ENCODE measurements at regions not wholly inside any gene's neighbourhood (a gene's known extent, or its start where the extent isn't known, plus 50 kb on each side); places are given as distances from the start of the nearest gene placed in this dataset.
"Not testable (repeated sequence)": the region's sequence is repeated elsewhere in the genome, so short reads cannot be mapped to it uniquely, and the experiment has no call there.

DNA sequence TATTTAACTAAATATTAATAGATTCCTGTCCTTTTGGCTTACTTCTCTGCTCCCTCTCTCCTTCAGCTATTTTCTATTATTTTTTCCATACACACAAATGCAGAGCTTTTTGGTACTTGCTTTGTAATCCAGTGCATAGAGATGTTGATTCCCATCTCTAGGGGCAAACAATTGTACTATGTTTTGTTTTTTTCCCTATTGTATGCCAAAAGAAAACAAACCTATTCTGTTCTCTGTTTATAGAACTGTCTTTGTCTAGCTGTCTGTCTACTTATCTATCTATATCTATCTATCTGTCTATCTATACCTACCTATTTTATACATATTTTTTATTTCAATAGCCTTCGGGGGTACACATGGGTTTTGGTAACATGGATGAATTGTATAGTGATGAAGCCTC is 121.6 kb upstream of the LIFR start:
- no CpG with 5 or more reads among the region's 1 CpG for WGBS (ENCODE audit: extremely low coverage, insufficient read length, low lambda C conversion rate)
- H2BK12ac ChIP-seq (ENCODE audit: insufficient read length, low read depth, low read length) = no peak overlapping the region
- no peak overlapping the region for H3K4ac ChIP-seq (ENCODE audit: low read depth, low read length)
- H3K23ac ChIP-seq (ENCODE audit: insufficient read length, low read depth, low read length) = no peak overlapping the region
- no peak overlapping the region for H4K5ac ChIP-seq (ENCODE audit: insufficient read length, low read depth, low read length)
- H4K20me1 ChIP-seq (ENCODE audit: control insufficient read depth, insufficient read depth, insufficient read length) = no peaks in the 10 kb centered on the region
- H3T11ph ChIP-seq (ENCODE audit: low read length) = no peak overlapping the region
- H3K56ac ChIP-seq (ENCODE audit: insufficient read length, low read depth, low read length) = no peak overlapping the region
- H4K8ac ChIP-seq (replicated peaks; ENCODE audit: insufficient read length, low read depth, low read length) = no peak overlapping the region
- no peaks in the 10 kb centered on the region for H3K4me1 ChIP-seq (ENCODE audit: insufficient read depth, low read length)
- no peaks in the 10 kb centered on the region for H3K79me2 ChIP-seq (ENCODE audit: insufficient read depth, low read length)
- no peak overlapping the region for H3K14ac ChIP-seq (ENCODE audit: insufficient read depth, low read length)
- H3K18ac ChIP-seq (ENCODE audit: insufficient read length, low read depth, low read length) = no peak overlapping the region
- DNase-seq = no peak
- no peak overlapping the region for H2AFZ ChIP-seq (ENCODE audit: low read length)
- H4K91ac ChIP-seq (ENCODE audit: insufficient read length, low read depth, low read length) = no peak overlapping the region
- H3K27me3 ChIP-seq (ENCODE audit: insufficient read depth, low read length) = no peaks in the 10 kb centered on the region
- Mint-ChIP-seq H3K27me3 (ENCODE audit: low read depth) (no peaks in the 10 kb centered on the region), H3K4me3 (no peak overlapping the region), H3K9me3 (no peaks in the 10 kb centered on the region), H3K27ac (no peak overlapping the region), H3K36me3 (ENCODE audit: insufficient read depth in 1 of 3, low read depth in 3 of 3) (no peaks in the 10 kb centered on the region), H3K4me1 (no peaks in the 10 kb centered on the region)
- no peak overlapping the region for H2AK5ac ChIP-seq (ENCODE audit: insufficient read length, low read length)
- no peak overlapping the region for H3K4me2 ChIP-seq (ENCODE audit: insufficient read depth, insufficient read length, low read length)
- TF ChIP-seq, protein P1, sequence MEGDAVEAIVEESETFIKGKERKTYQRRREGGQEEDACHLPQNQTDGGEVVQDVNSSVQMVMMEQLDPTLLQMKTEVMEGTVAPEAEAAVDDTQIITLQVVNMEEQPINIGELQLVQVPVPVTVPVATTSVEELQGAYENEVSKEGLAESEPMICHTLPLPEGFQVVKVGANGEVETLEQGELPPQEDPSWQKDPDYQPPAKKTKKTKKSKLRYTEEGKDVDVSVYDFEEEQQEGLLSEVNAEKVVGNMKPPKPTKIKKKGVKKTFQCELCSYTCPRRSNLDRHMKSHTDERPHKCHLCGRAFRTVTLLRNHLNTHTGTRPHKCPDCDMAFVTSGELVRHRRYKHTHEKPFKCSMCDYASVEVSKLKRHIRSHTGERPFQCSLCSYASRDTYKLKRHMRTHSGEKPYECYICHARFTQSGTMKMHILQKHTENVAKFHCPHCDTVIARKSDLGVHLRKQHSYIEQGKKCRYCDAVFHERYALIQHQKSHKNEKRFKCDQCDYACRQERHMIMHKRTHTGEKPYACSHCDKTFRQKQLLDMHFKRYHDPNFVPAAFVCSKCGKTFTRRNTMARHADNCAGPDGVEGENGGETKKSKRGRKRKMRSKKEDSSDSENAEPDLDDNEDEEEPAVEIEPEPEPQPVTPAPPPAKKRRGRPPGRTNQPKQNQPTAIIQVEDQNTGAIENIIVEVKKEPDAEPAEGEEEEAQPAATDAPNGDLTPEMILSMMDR (conservative IDR thresholded peaks at IDR 0.05) = no peak
- H2BK20ac ChIP-seq (ENCODE audit: low read depth, low read length, poor library complexity, severe bottlenecking) = no peak overlapping the region
- H3K9ac ChIP-seq (ENCODE audit: extremely low read depth, insufficient read length, low read length) = no peak overlapping the region
- H2BK15ac ChIP-seq (ENCODE audit: low read depth, low read length) = no peak overlapping the region
- no peak overlapping the region for H2BK120ac ChIP-seq (ENCODE audit: low read depth, low read length, poor library complexity, severe bottlenecking)
- H3K9me3 ChIP-seq (ENCODE audit: control insufficient read depth, low read depth, low read length) = no peaks in the 10 kb centered on the region
- H3K23me2 ChIP-seq (ENCODE audit: insufficient read length, low read depth, low read length, poor library complexity, severe bottlenecking) = no peaks in the 10 kb centered on the region
- H3K27ac ChIP-seq (ENCODE audit: insufficient read length, low read depth, low read length) = no peak overlapping the region
- H2BK5ac ChIP-seq (ENCODE audit: insufficient read length, low read length) = no peak overlapping the region
- no peaks in the 10 kb centered on the region for H3K79me1 ChIP-seq (ENCODE audit: insufficient read depth, low read depth, low read length, poor library complexity, severe bottlenecking)

DNA sequence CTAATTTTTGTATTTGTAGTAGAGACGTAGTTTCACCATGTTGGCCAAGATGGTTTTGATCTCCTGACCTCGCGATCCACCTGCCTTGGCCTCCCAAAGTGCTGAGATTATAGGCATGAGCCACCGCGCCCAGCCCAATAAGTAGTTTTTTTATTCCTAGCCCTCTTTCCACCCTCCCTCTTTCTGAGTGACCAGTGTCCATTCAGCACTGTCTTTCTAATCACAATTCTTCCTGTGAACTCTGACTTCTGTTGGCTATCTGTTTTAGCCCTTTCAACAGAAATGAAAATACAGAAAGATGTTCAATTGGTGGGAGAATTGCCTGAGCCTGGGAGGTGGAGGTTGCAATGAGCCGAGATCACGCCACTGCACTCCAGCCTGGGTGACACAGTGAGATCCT is 122.3 kb upstream of the LIFR start:
- not testable (repeated sequence) for H4K5ac ChIP-seq (ENCODE audit: insufficient read length, low read depth, low read length); H3T11ph ChIP-seq (ENCODE audit: low read length); H2AFZ ChIP-seq (ENCODE audit: low read length); H2AK5ac ChIP-seq (ENCODE audit: insufficient read length, low read length); H3K23me2 ChIP-seq (ENCODE audit: insufficient read length, low read depth, low read length, poor library complexity, severe bottlenecking); H3K79me1 ChIP-seq (ENCODE audit: insufficient read depth, low read depth, low read length, poor library complexity, severe bottlenecking); H3K4me1 ChIP-seq (ENCODE audit: insufficient read depth, low read length); DNase-seq; H2BK120ac ChIP-seq (ENCODE audit: low read depth, low read length, poor library complexity, severe bottlenecking); H3K27me3 Mint-ChIP-seq (ENCODE audit: low read depth); H3K27ac Mint-ChIP-seq; H3K14ac ChIP-seq (ENCODE audit: insufficient read depth, low read length); H3K23ac ChIP-seq (ENCODE audit: insufficient read length, low read depth, low read length); H3K9me3 Mint-ChIP-seq; H2BK5ac ChIP-seq (ENCODE audit: insufficient read length, low read length); H3K9me3 ChIP-seq (ENCODE audit: control insufficient read depth, low read depth, low read length); H3K4me2 ChIP-seq (ENCODE audit: insufficient read depth, insufficient read length, low read length); H3K4me3 Mint-ChIP-seq; H3K27ac ChIP-seq (ENCODE audit: insufficient read length, low read depth, low read length); H2BK20ac ChIP-seq (ENCODE audit: low read depth, low read length, poor library complexity, severe bottlenecking); H3K9ac ChIP-seq (ENCODE audit: extremely low read depth, insufficient read length, low read length); H3K79me2 ChIP-seq (ENCODE audit: insufficient read depth, low read length); H4K20me1 ChIP-seq (ENCODE audit: control insufficient read depth, insufficient read depth, insufficient read length); H3K4ac ChIP-seq (ENCODE audit: low read depth, low read length); H2BK15ac ChIP-seq (ENCODE audit: low read depth, low read length); H3K36me3 Mint-ChIP-seq (ENCODE audit: insufficient read depth in 1 of 3, low read depth in 3 of 3); H3K56ac ChIP-seq (ENCODE audit: insufficient read length, low read depth, low read length); H2BK12ac ChIP-seq (ENCODE audit: insufficient read length, low read depth, low read length); H3K18ac ChIP-seq (ENCODE audit: insufficient read length, low read depth, low read length); H4K8ac ChIP-seq (replicated peaks; ENCODE audit: insufficient read length, low read depth, low read length); H3K27me3 ChIP-seq (ENCODE audit: insufficient read depth, low read length); H3K4me1 Mint-ChIP-seq; H4K91ac ChIP-seq (ENCODE audit: insufficient read length, low read depth, low read length)
- no CpG with 5 or more reads among the region's 7 CpGs for WGBS (ENCODE audit: extremely low coverage, insufficient read length, low lambda C conversion rate)

Measured in H9 (cell line).